H1 (cell line): ENCODE measurements at regions not wholly inside any gene's neighbourhood (a gene's known extent, or its start where the extent isn't known, plus 50 kb on each side); places are given as distances from the start of the nearest gene placed in this dataset.

Source experiments
- CTCF ChIA-PET: fragments of 300-600 bp; sonication (Branson Sonifier 250); formaldehyde crosslinking; loops from one replicate; lab custom pipeline; 2021; ENCODE audit not compliant: partially characterized antibody; lab: Charles Lee
- POLR2A ChIA-PET: fragments of 300-600 bp; sonication (Branson Sonifier 250); formaldehyde crosslinking; loops from one replicate; lab custom pipeline; 2021; ENCODE audit warnings: inconsistent platforms; ENCODE audit not compliant: partially characterized antibody; lab: Charles Lee
- DNase-seq, 2 experiments: peaks; one replicate each; pipeline versions ENCODE4 v3.0.0 to v3.0.0-alpha.2; 2010 to 2022; ENCODE audit warnings: low spot score in 2 of 2, low read depth in 1 of 2, mixed read lengths in 1 of 2
- FAIRE-seq: peaks from 2 replicates; lab custom pipeline; 2011; peaks lifted over from hg19 to GRCh38; lab: Jason Lieb, UNC
- H2AFZ ChIP-seq: 2 replicates; pipeline ENCODE4 v1.8.1; 2012; ENCODE audit warnings: low read length, inconsistent platforms
- H2AK5ac ChIP-seq: 2 replicates; pipeline ENCODE4 v1.6.1; 2013; ENCODE audit warnings: low read depth, low read length
- H2BK120ac ChIP-seq: replicated peaks from 2 replicates; pipeline ENCODE3; 2013; ENCODE audit warnings: low read depth, low read length, inconsistent platforms
- H2BK12ac ChIP-seq: 2 replicates; pipeline ENCODE4 v1.6.1; 2013; ENCODE audit warnings: low read depth, low read length
- H2BK15ac ChIP-seq: 2 replicates; pipeline ENCODE4 v1.6.1; 2013; ENCODE audit warnings: low read length
- H2BK20ac ChIP-seq: 2 replicates; pipeline ENCODE4 v1.6.1; 2013; ENCODE audit warnings: low read length
- H2BK5ac ChIP-seq: 2 replicates; pipeline ENCODE4 v1.6.1; 2013; ENCODE audit warnings: low read depth, low read length
- H3K14ac ChIP-seq: 2 replicates; pipeline ENCODE4 v1.6.1; 2013; ENCODE audit warnings: inconsistent platforms; ENCODE audit not compliant: insufficient read length
- H3K18ac ChIP-seq: 2 replicates; pipeline ENCODE4 v1.6.1; 2013; ENCODE audit warnings: low read length; ENCODE audit errors: extremely low read depth
- H3K23ac ChIP-seq: 2 replicates; pipeline ENCODE4 v1.6.1; 2013; ENCODE audit warnings: inconsistent platforms; ENCODE audit not compliant: insufficient read length
- H3K23me2 ChIP-seq: 2 replicates; pipeline ENCODE4 v1.6.1; 2013; ENCODE audit warnings: low read depth, low read length
- H3K27ac ChIP-seq: 2 replicates; pipeline ENCODE4 v1.6.1; 2011; ENCODE audit warnings: low read depth, low read length, inconsistent platforms
- H3K27me3 ChIP-seq, 4 experiments: replicated peaks in 1 of 4; 1 replicate in 1 of 4; 2 replicates in 3 of 4; pipeline versions ENCODE4 v1.6.1 to v1.8.1; 2011 to 2013; ENCODE audit warnings: low read length in 3 of 4, mild to moderate bottlenecking in 3 of 4, inconsistent platforms in 2 of 4, mixed read lengths in 2 of 4, moderate library complexity in 1 of 4; ENCODE audit not compliant: control insufficient read depth in 3 of 4, insufficient read depth in 3 of 4; ENCODE audit errors: extremely low read depth in 1 of 4
- H3K36me3 ChIP-seq, 4 experiments: 2 replicates each; pipeline versions ENCODE4 v1.6.1 to v1.8.1; 2011 to 2013; ENCODE audit warnings: mild to moderate bottlenecking in 4 of 4, low read length in 3 of 4, moderate library complexity in 2 of 4, control low read depth in 1 of 4, inconsistent platforms in 1 of 4; ENCODE audit not compliant: insufficient read depth in 4 of 4, control insufficient read depth in 2 of 4
- H3K4ac ChIP-seq: replicated peaks from 2 replicates; pipeline ENCODE3; 2013; ENCODE audit warnings: low read length, low read depth, mixed read lengths, inconsistent platforms; ENCODE audit not compliant: insufficient read length
- H3K4me1 ChIP-seq, 4 experiments: replicated peaks in 1 of 4; 1 replicate in 1 of 4; 2 replicates in 3 of 4; pipeline versions ENCODE4 v1.6.1 to v1.8.1; 2011 to 2013; ENCODE audit warnings: low read length in 3 of 4, inconsistent platforms in 2 of 4, mixed read lengths in 1 of 4; ENCODE audit not compliant: insufficient read depth in 4 of 4, control insufficient read depth in 3 of 4
- H3K4me2 ChIP-seq, 2 experiments: 2 replicates each; pipeline versions ENCODE4 v1.6.1 to v1.8.1; 2011 to 2013; ENCODE audit warnings: low read depth in 2 of 2, low read length in 2 of 2, control low read depth in 1 of 2, inconsistent platforms in 1 of 2, mild to moderate bottlenecking in 1 of 2; ENCODE audit not compliant: insufficient read depth in 1 of 2
- H3K4me3 ChIP-seq, 4 experiments: fragments of 200-600, 300-600 bp in 1 of 4; sonication (generic), shearing (Covaris generic), sonication (Bioruptor Twin) in 1 of 4; 2 replicates each; pipeline versions ENCODE4 v1.5.1 to v1.8.1; 2011 to 2016; ENCODE audit warnings: low read length in 4 of 4, low read depth in 3 of 4, control low read depth in 2 of 4, inconsistent platforms in 2 of 4, mild to moderate bottlenecking in 2 of 4, mixed read lengths in 1 of 4, moderate library complexity in 1 of 4; ENCODE audit not compliant: insufficient read depth in 2 of 4; ENCODE audit errors: extremely low read depth in 1 of 4
- H3K56ac ChIP-seq: replicated peaks from 2 replicates; pipeline ENCODE3; 2013; ENCODE audit warnings: low read depth, mild to moderate bottlenecking, mixed read lengths, low read length, inconsistent platforms; ENCODE audit not compliant: insufficient read length
- H3K79me1 ChIP-seq: 2 replicates; pipeline ENCODE4 v1.6.1; 2013; ENCODE audit warnings: low read depth, low read length, control low read depth
- H3K79me2 ChIP-seq, 2 experiments: 2 replicates each; pipeline versions ENCODE4 v1.6.1 to v1.8.1; 2012 to 2013; ENCODE audit warnings: low read length in 2 of 2, mild to moderate bottlenecking in 2 of 2, inconsistent platforms in 1 of 2; ENCODE audit not compliant: insufficient read depth in 2 of 2, control insufficient read depth in 1 of 2
- H3K9ac ChIP-seq, 4 experiments: replicated peaks in 1 of 4; 1 replicate in 1 of 4; 2 replicates in 3 of 4; pipeline versions ENCODE4 v1.6.1 to v1.8.1; 2011 to 2013; ENCODE audit warnings: low read depth in 3 of 4, low read length in 3 of 4, control low read depth in 2 of 4, mild to moderate bottlenecking in 2 of 4, moderate library complexity in 2 of 4, inconsistent platforms in 1 of 4; ENCODE audit errors: extremely low read depth in 1 of 4
- H3K9me3 ChIP-seq, 2 experiments: 2 replicates each; pipeline versions ENCODE4 v1.6.1 to v1.8.1; 2012 to 2013; ENCODE audit warnings: mild to moderate bottlenecking in 2 of 2, moderate library complexity in 2 of 2, control low read depth in 1 of 2, inconsistent platforms in 1 of 2, low read depth in 1 of 2, low read length in 1 of 2, mixed read lengths in 1 of 2; ENCODE audit not compliant: insufficient read depth in 2 of 2
- H4K20me1 ChIP-seq, 2 experiments: replicated peaks in 1 of 2; 2 replicates each; pipeline versions ENCODE3 to v1.8.1; 2011 to 2013; ENCODE audit warnings: inconsistent platforms in 2 of 2, low read length in 2 of 2, mild to moderate bottlenecking in 1 of 2; ENCODE audit not compliant: insufficient read depth in 2 of 2, control insufficient read depth in 1 of 2
- H4K5ac ChIP-seq: 2 replicates; pipeline ENCODE4 v1.6.1; 2013; ENCODE audit warnings: low read length, low read depth, mixed read lengths, inconsistent platforms; ENCODE audit not compliant: insufficient read length
- H4K8ac ChIP-seq: 2 replicates; pipeline ENCODE4 v1.8.0; 2013; ENCODE audit warnings: mild to moderate bottlenecking, moderate library complexity, low read length, inconsistent platforms; ENCODE audit not compliant: insufficient read depth; ENCODE audit errors: extremely low read depth
- H4K91ac ChIP-seq: replicated peaks from 2 replicates; pipeline ENCODE3; 2013; ENCODE audit warnings: low read length, mixed read lengths, inconsistent platforms; ENCODE audit not compliant: insufficient read length
- CHD2 ChIP-seq: IDR thresholded peaks from 2 replicates; pipeline ENCODE4 v1.6.1; 2012; ENCODE audit warnings: low read length, improper control_type of control experiment
- HDAC6 ChIP-seq: IDR thresholded peaks from one replicate; pipeline ENCODE4 v1.7.1; 2012; ENCODE audit warnings: low read depth, mild to moderate bottlenecking, inconsistent platforms, low read length, moderate library complexity
- RFX5 ChIP-seq: IDR thresholded peaks from 2 replicates; pipeline ENCODE4 v1.6.1; 2011; ENCODE audit warnings: low read depth, low read length, improper control_type of control experiment, borderline replicate concordance
- SIRT6 ChIP-seq: IDR thresholded peaks from one replicate; pipeline ENCODE4 v1.7.1; 2012; ENCODE audit warnings: low read length, inconsistent platforms
- WGBS, 2 experiments: shearing (Covaris generic) in 1 of 2; methylation state at CpG; one replicate each; pipeline versions ENCODE4 v1.1.6 to v1.1.7; 2013 to 2015; ENCODE audit warnings: low lambda C conversion rate in 2 of 2, mixed read lengths in 2 of 2, inconsistent platforms in 1 of 2, low coverage in 1 of 2, missing lambda C conversion rate in 1 of 2; ENCODE audit not compliant: insufficient replicate concordance in 2 of 2, insufficient coverage in 1 of 2, insufficient read length in 1 of 2; ENCODE audit errors: extremely low coverage in 1 of 2, missing lambda C conversion rate in 1 of 2; 5-methylcytosine and 5-hydroxymethylcytosine counted together

DNA sequence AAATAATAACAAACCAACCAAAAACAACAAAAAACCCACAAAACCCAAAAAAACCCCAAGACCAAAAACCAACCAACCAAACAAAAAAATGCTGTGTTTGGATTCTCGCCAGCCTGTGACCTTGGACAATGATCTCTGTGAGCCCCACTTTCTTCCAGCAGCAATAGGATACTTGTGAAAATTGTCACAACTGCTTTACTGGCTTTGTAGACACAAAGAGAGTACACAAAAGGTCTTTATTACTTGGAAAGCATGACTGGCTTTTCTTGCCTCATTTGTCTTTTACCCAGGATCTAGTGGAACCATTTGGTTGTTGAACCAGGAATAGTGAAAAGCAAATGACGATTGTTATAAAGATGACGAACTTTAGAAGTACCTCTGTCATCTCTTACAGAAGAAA is 256.6 kb downstream of the UTP18 start:
- Histone ChIP-seq H3K23me2 (no peaks in the 10 kb centered on the region), H3K9ac (no peak overlapping the region), H3K14ac (no peak overlapping the region), H2BK20ac (no peak overlapping the region), H3K79me2 (no peaks in the 10 kb centered on the region), H3K4me1 (no peaks in the 10 kb centered on the region)
- TF ChIP-seq CHD2 (no peak), HDAC6 (no peak), RFX5 (no peak), SIRT6 (no peak)
- TF ChIP-seq, all 59 proteins: peak for 0
- Histone ChIP-seq H3K9me3 (no peaks in the 10 kb centered on the region), H4K91ac (no peak overlapping the region), H2BK120ac (no peak overlapping the region), H3K4me2 (no peak overlapping the region), H3K18ac (no peak overlapping the region), H3K4me3 (no peak overlapping the region), H3K23ac (no peak overlapping the region), H3K27me3 (no peaks in the 10 kb centered on the region), H3K27ac (no peak overlapping the region), H2BK15ac (no peak overlapping the region), H4K8ac (no peak overlapping the region), H2AK5ac (no peak overlapping the region), H2BK5ac (no peak overlapping the region), H2AFZ (no peak overlapping the region), H3K56ac (no peak overlapping the region), H3K79me1 (no peaks in the 10 kb centered on the region), H2BK12ac (no peak overlapping the region), H3K4ac (no peak overlapping the region), H4K20me1 (no peaks in the 10 kb centered on the region), H3K36me3 (no peaks in the 10 kb centered on the region), H4K5ac (no peak overlapping the region)
- POLR2A ChIA-PET, result no interaction called here
- CTCF ChIA-PET, result interaction anchor here (1.3 kb wide), 1 partner anchor 19 kb away, joined by 4 read pairs; no protein-coding TSS in a partner anchor
- no peak for DNase-seq
- WGBS, 2 experiments, result 88% methylated on average over 3 of the region's 3 CpGs; no CpG with 5 or more reads in 1 of the 2 experiments
- FAIRE-seq, result no peak
